Stimulated activated CD4-positive, alpha-beta T cell treated with anti-CD3 and anti-CD28 coated beads, Interleukin-15, amount 100 ng/mL, for 48 hours (primary cell): ENCODE measurements at regions not wholly inside any gene's neighbourhood (a gene's known extent, or its start where the extent isn't known, plus 50 kb on each side); places are given as distances from the start of the nearest gene placed in this dataset.
"Not testable (repeated sequence)": the region's sequence is repeated elsewhere in the genome, so short reads cannot be mapped to it uniquely, and the experiment has no call there.

Experiments used
- DNase-seq, 2 donors: peaks; one replicate each; pipeline ENCODE4 v3.0.0-alpha.2; 2020; ENCODE audit warnings: low read depth in 2 of 2

- no peak for DNase-seq
Observed at GRCh38 chr21:15278279-15278678, 213.5 kb upstream of the NRIP1 start.

DNA sequence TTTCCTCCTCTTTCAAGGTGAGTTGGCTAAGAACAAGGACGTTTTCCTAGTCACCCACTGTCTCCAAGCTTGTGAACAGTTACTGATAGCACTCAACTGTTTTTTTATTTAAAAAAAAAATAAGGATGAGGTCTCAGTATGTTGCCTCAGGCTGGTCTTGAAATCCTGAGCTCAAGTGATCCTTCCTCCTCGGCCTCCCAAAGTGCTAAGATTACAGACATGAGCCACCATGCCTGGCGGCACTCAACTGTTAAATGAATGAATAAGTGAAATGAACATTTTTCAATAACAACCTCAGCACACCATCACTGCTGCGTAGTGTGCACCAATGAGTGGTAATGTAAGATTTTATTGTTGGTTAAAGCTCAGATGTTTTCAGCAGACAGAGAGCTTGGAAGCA is 214.1 kb upstream of the NRIP1 start:
- no peak for DNase-seq

GRCh38 chr21:15279482-15279881 is 214.7 kb upstream of the NRIP1 start:
- no peak for DNase-seq

- no peak for DNase-seq
Observed at GRCh38 chr21:15281714-15282113, 216.9 kb upstream of the NRIP1 start.

- DNase-seq = no peak
Observed at GRCh38 chr21:15282665-15283064, 217.9 kb upstream of the NRIP1 start.

DNA sequence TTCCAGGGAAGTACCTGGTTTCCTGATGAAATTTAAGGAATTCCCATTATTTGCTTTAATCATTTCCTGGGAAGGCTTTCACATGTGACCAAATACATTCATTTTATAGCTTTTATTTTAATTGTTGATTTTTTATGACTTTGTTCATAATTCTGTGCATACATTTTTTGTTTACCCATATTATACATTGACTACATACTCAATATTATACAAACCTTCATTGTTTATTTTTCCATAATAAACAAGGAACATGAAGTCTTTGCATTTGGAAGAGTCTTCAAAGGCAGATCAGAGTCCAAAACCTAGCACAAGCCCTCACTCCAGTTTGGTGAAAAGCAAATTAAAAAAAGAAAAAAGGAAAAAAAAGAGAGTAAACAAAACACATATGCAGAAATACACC is 218.3 kb upstream of the NRIP1 start:
- DNase-seq = no peak

DNA sequence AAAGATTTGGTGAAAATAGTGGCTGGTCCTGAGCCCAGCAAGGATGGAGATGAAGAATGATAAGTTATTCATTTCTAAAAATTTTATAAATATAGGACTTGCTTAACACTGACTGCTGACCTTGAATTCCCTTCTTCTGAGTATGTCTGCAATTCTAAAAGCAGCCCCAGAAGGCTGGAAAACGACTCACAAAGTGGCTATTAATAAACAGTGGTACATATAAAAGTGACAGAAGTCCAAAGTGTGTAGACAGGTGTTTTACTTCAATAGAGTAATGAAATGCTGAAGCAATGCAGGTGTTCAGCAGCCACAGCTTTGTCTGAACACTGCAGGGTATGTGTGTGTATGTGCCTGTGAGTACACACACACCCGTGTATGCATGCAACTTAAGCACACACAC is 219.0 kb upstream of the NRIP1 start:
- DNase-seq = no peak

- no peak for DNase-seq
Observed at GRCh38 chr21:15285556-15285955, 220.8 kb upstream of the NRIP1 start.

GRCh38 chr21:15289246-15289645 is 224.4 kb upstream of the NRIP1 start:
- no peak for DNase-seq

DNA sequence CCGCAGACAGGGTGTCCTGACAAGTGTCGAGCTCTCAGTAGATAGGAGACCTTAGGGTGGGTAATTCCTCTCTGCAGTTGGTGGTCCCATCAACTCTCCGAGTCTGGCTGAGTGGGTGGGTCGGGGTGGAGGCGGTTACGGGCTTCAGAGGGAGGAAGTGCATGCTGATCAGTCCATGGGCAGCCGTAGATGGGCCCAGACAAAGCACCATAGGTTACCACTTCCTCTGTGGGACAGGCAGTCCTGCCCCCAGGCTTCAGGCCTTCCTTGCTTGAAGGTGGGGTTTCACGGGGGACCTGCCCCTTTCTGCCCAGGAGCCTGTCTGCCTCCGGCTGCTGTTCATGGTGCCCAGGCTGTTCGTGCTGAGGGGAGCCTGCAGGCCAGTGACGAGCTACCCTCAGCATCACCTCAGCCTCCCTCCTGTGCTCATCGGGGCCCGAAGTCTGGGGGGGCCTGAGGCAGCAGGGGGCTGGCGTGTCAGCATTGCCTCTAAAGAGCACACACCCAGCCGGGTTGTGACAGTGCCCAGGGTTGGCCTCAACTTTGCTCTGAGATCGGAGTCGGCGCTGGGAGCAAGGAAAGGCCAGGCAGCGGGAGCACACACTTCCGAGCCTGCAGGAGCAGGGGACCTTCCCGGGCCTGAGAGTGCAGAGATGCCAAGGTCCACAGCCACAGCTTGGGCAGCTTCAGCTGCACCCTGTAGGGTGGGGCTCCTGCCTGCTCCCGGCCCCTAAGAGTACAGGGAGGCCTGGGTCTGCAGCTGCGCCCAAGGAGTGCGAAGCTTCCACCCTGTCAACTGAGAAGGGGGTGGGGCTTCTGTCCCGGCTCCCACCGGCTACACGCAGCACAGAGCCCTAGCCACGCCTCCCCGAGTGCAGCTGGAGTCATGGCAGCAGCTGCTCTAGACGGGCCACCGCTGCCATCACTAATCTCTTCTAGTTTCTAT is 225.4 kb upstream of the NRIP1 start:
- DNase-seq = no peak

DNA sequence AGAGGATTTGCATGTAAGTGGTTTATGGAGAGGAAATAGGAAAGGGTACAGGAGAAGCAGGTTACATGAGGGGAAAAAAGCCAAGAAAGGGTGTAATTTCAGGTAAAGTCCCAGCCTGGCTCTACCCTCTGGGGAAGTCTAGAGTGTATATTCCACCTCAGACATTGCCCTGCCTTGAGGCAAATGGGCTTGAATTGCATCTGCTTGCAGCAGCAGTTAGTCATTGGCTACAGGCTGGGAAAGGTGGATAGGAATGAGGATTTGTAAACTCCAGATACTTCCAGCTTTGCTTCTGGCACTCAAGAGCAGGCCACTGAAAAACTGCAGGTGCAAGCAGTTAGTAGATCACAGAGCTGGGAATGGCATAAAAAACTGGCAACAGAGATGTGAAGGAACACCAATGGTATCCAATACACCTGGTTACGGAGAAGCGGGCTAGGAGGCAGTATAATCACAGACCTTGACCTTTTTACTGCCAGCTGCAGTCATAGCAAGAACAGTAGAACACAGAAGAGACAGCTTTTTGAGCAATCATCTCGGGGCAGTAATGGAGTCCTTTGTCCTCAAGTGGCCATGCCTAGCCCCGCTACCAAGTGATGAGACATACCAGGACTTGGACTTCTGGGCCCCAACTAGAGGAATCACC is 226.9 kb upstream of the NRIP1 start:
- DNase-seq = no peak

DNA sequence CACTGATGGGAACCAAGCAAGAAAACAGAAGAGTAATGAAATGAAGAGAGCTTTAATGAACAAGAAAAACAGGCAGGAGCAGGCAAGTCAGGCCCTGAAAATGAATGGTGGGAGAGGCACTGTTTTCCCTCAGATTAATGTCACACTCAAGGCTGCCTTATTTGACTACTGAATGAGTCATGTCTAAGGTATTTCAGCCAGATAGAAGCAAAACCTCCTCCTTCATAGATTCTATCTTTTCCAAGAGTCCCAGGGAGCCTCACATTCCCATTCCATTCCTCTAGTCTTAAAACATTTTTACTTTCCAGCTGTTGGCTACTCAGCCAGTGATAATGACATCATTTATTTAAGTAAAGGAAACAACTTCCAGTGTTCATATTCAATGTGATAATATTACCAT is 228.4 kb upstream of the NRIP1 start:
- DNase-seq = no peak

DNA sequence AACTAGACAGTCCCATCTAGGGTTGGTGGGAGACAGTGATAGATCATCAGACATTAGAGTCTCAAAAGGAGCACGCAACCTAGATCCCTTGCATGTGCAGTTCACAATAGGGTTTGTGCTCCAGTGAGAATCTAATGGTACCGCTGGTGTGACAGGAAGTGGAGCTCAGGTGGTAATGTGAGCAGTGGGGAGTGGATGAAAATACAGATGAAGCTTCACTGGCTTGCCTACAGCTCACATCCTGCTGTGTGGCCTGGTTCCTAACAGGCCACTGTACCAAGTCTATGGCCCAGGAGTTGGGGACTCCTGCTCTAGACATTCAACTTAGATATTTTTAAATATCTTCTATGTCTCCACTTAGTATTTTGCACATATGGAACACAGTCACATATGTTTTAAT is 231.1 kb upstream of the NRIP1 start:
- DNase-seq = no peak

DNA sequence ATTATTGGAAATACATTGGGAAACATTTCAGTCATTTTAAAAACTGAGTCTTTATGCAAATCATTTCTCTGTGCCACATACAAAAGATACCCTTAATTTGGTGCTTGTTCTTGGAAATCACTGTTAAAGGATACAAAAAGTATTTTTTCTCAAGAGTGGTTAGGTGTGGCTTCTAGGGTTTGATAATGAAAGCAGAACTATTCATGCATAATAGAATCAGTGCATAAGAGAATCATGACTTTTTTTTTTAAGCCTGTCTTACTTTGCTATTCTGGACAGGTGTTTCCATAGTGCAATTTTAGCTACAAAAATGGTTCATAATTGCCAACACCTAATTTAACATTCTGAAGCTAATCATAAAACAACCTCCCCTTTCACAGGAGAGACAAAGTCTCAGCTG is 233.0 kb upstream of the NRIP1 start:
- no peak for DNase-seq

DNA sequence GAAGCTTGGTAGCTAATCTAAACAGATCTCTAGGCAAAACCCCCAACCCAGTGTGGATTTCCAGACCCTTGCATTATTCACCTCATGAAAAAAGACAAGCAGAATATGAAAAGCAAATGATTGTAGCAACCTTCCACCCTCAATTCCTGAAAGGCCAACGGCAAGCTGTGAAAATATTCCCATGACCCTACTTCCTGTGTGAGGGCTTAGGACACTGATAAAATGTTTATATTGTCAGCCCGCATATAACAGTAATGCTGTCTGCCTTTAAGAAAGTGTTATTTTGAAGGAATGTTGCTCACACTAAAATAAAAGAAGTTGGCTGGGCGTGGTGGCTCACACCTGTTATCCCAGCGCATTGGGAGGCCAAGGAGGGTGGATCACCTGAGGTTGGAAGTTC is 233.5 kb upstream of the NRIP1 start:
- no peak for DNase-seq

DNA sequence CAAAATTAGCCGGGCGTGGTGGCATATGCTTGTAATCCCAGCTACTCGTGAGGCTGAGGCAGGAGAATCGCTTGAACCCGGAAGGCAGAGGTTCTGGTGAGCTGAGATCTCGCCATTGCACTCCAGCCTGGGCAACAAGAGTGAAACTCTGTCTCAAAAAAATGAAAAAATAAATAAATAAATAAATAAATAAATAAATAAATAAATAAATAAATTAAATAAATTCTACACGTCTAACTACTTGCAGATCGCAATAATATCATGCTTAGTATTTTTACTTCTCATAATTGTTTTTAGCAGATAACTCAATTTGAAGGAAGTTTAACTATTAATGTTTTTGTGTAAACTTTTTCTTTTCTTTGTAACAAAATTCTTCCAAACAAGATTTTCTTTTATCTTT is 234.0 kb upstream of the NRIP1 start:
- not testable (repeated sequence) for DNase-seq

- no peak for DNase-seq
Observed at GRCh38 chr21:15300131-15300530, 235.3 kb upstream of the NRIP1 start.

DNA sequence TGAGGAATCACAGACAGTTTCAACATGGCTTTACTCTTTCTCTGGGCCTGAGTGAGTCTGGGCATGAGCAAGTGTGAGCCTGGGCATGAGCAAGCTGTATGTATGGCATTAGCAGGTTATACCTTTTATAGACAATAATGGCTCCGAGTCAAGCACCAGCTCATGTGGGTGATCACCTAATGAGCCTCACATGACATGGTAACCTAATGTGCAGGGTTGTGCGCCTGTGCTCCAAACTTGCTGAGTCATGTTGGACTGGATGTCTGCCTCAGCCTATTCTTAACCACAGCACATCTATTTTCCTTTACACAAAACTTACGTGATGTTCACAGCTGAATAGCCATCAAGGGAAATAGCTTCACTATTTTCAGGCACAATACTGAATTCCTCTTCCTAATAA is 236.2 kb upstream of the NRIP1 start:
- no peak for DNase-seq

DNA sequence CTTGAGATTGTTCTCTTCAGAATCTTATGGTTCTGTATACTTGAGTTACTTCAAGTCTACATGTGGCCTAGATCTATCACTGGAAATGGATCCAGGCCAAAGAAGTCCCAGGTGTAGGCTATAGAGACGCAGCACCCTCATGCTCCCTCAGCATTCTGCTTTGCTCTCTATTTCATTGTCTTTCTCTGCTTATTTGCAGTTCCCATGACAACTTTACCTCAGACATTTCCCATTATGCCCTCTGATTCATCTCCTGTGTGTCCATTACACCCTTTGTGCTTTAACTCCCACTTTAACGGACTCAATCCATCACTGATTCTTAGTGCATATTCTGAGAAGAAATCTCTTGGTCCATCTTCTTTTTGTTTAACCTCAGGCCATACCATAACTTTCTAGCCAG is 236.9 kb upstream of the NRIP1 start:
- no peak for DNase-seq

DNA sequence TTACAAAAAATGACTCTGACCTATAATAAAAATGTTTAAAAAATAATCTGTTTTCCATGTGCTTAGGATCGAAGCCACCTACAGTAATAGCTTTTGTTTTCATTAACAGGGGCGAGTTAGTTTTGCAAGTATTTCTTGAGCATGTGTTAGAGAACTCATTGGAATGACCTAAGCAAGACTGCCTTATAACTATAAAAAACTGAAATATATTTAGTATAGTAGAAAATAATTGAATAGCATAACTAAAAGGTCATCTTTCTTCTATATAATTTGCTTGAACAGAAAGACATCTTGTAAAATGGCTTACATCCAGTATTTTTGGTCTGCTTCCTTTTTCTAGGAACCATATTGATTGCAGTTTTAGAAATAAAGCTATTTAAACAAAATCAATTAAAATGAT is 241.5 kb upstream of the NRIP1 start:
- no peak for DNase-seq

GRCh38 chr21:15308333-15308732 is 243.5 kb upstream of the NRIP1 start:
- no peak for DNase-seq

DNA sequence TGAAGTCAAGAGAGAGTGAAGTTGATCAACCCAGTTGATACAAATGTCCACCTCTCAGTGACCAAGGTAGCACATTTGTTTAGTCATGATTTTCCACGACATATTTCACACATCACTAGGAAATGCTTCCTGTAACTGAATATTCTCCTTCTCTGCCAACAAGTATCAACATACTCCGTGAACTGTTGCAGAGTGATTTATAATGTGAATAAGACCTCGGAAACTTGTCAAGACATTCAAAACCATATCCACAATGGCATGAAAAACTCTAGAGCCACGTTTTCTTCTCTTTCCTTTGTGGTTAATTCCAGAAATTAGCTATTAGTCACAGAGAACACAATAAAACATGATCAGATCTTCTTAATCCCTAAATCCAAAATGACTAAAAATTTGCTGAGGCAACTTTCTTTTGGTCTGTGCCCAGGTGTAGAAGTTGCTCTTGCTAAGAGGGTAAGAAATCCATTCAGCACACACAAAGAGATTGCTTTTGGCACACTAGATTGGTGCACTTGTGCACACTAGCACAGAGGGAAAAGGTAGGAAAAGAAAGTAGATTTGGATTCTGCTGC is 244.3 kb upstream of the NRIP1 start:
- DNase-seq = no peak

DNA sequence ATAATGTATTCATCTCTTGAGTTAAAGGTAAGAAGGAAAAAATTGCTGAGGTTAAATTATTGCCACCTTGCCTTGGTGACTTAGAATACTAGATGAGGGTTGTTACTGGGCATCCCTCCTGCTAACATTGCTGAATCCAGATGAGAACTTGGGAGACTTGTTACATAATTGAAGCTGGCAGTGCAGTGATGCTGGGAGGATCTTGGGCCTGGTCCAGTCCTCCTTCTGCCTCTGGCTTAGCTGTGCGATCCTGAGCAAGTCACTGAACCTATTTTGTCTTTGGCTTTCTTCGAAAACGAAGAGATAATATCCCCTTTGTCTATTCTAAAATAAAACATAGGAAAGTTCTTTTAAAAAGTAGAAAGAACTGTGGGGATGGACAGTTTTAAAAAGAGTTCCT is 244.9 kb upstream of the NRIP1 start:
- no peak for DNase-seq
